ENCODE measurements at regions not wholly inside any gene's neighbourhood (a gene's known extent, or its start where the extent isn't known, plus 50 kb on each side); places are given as distances from the start of the nearest gene placed in this dataset.
A peak's percentile ranks its signal among the peaks of the same experiment; 100 is the strongest.

- Histone ChIP-seq H3K27ac (ENCODE audit: control insufficient read depth, insufficient read depth) (no peak overlapping the region), H3K79me2 (ENCODE audit: control insufficient read depth, insufficient read depth, low read length) (no peaks in the 10 kb centered on the region), H3K4me1 (ENCODE audit: control insufficient read depth, insufficient read depth, low read length) (no peaks in the 10 kb centered on the region), H3K9ac (ENCODE audit: control insufficient read depth, insufficient read depth, low read length) (no peak overlapping the region), H3K4me2 (ENCODE audit: control insufficient read depth, insufficient read depth) (no peak overlapping the region), H4K20me1 (ENCODE audit: control insufficient read depth, insufficient read depth) (no peaks in the 10 kb centered on the region), H3K4me3 (no peak overlapping the region), H2AFZ (ENCODE audit: control insufficient read depth, low read depth, low read length) (no peak overlapping the region), H3K9me3 (replicated peaks; ENCODE audit: control insufficient read depth, insufficient read depth, low read length) (no peaks in the 10 kb centered on the region; the same call in 2 of the 3 replicates), H3K36me3 (ENCODE audit: control insufficient read depth in 2 of 2, insufficient read depth in 2 of 2, low read length in 1 of 2) (no peaks in the 10 kb centered on the region), H3K27me3 (replicated peaks in 1 of 2; ENCODE audit: control insufficient read depth in 2 of 2, insufficient read depth in 2 of 2, low read length in 1 of 2) (no peaks in the 10 kb centered on the region)
- ChIA-PET CTCF (interaction anchor here (1.3 to 1.6 kb wide), 2 partner anchors 37 to 44 kb away, joined by 3 to 4 read pairs; no protein-coding TSS in a partner anchor), POLR2A (interaction anchor here (0.9 kb wide), 1 partner anchor 16 kb away, joined by 3 read pairs; no protein-coding TSS in a partner anchor), RAD21 (ENCODE audit: unreplicated experiment) (interaction anchor here (1.5 kb wide), 2 partner anchors 25 to 37 kb away, joined by 3 to 4 read pairs; no protein-coding TSS in a partner anchor), SMC1A (ENCODE audit: uncharacterized antibody, unreplicated experiment) (interaction anchor here (1.0 to 5.3 kb wide), 3 partner anchors 9 to 114 kb away, joined by 3 to 24 read pairs (median 4); no protein-coding TSS in a partner anchor)
- BruUV-seq (replicated peaks), result no TSS peak
- no peak for TF ChIP-seq HDAC6 (IDR thresholded peaks at IDR 0.05; ENCODE audit: unreplicated experiment)
- TF ChIP-seq MEF2B (IDR thresholded peaks at IDR 0.05; ENCODE audit: partially characterized antibody, poor library complexity, severe bottlenecking), result no peak
- no peak for TF ChIP-seq POLR2AphosphoS2 (IDR thresholded peaks at IDR 0.05; ENCODE audit: low read depth, low read length)
- no peak for TF ChIP-seq ZNF622 (IDR thresholded peaks at IDR 0.05)
- TF ChIP-seq SREBF2 (IDR thresholded peaks at IDR 0.05; ENCODE audit: low read length), result no peak
- peak; percentile 52 for TF ChIP-seq JUNB (IDR thresholded peaks at IDR 0.05)
- TF ChIP-seq CBX3 (IDR thresholded peaks at IDR 0.05; ENCODE audit: borderline replicate concordance, low read depth), result no peak
- 0 out of 2 replicates have a peak, but pooled peaks have one; percentile 13 for TF ChIP-seq MEF2A (IDR thresholded peaks at IDR 0.05; ENCODE audit: insufficient read depth, low read depth, low read length)
- peak; percentile 60; the same call in 1 of the 2 replicates for TF ChIP-seq RUNX3 (IDR thresholded peaks at IDR 0.05; ENCODE audit: low read length)
- TF ChIP-seq, protein P1, sequence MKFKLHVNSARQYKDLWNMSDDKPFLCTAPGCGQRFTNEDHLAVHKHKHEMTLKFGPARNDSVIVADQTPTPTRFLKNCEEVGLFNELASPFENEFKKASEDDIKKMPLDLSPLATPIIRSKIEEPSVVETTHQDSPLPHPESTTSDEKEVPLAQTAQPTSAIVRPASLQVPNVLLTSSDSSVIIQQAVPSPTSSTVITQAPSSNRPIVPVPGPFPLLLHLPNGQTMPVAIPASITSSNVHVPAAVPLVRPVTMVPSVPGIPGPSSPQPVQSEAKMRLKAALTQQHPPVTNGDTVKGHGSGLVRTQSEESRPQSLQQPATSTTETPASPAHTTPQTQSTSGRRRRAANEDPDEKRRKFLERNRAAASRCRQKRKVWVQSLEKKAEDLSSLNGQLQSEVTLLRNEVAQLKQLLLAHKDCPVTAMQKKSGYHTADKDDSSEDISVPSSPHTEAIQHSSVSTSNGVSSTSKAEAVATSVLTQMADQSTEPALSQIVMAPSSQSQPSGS (IDR thresholded peaks at IDR 0.05; ENCODE audit: low read length), result no peak
- TF ChIP-seq RFX5 (IDR thresholded peaks at IDR 0.05; ENCODE audit: low read depth, low read length), result no peak
- FAIRE-seq (no peak), DNase-seq (ENCODE audit: low read depth, low spot score) (no peak), ATAC-seq (peak; percentile 69)
- whole genome bisulfite sequencing (ENCODE audit: insufficient coverage, insufficient replicate concordance, low lambda C conversion rate, missing lambda C conversion rate), result 24% methylated on average over 2 of the region's 2 CpGs
- in situ Hi-C loops (cut with MboI), result no loop called here
- intact Hi-C loops (cut with micrococcal nuclease; ENCODE audit: unreplicated experiment), result no loop called here
These were observed 481.6 kb downstream of the PLPP3 start for GRCh38 chr1:56097713-56098112.
